T-cell (primary cell): ENCODE measurements at regions not wholly inside any gene's neighbourhood (a gene's known extent, or its start where the extent isn't known, plus 50 kb on each side); places are given as distances from the start of the nearest gene placed in this dataset.

Experiments used
- ATAC-seq, 4 experiments: fragments of 200-7000 bp in 3 of 4; fragments of 150-1000 bp in 1 of 4; cut with Tn5 transposase; replicated peaks in 1 of 4; 1 replicate in 3 of 4; 2 replicates in 1 of 4; pipeline ENCODE4 v1.10.0; 2021; ENCODE audit warnings: moderate library complexity in 3 of 4, mild to moderate bottlenecking in 2 of 4, moderate number of reproducible peaks in 1 of 4
- CTCF ChIA-PET, 2 donors: fragments of 300-600 bp; sonication (Branson Sonifier 250); formaldehyde crosslinking; loops; one replicate each; lab custom pipeline; 2022; ENCODE audit warnings: antibody characterized with exemption in 2 of 2; lab: Charles Lee
- POLR2A ChIA-PET, 2 donors: fragments of 300-600 bp; sonication (Branson Sonifier 250); formaldehyde crosslinking; loops; one replicate each; lab custom pipeline; 2022; ENCODE audit warnings: antibody characterized with exemption in 2 of 2; lab: Charles Lee
- DNase-seq, 35 experiments: peaks; one replicate each; pipeline versions ENCODE4 v3.0.0 to v3.0.0-alpha.2; 2013 to 2023
- H3K27ac ChIP-seq: one replicate; pipeline ENCODE4 v1.5.1; 2013; ENCODE audit warnings: low read length
- H3K27me3 ChIP-seq, 2 experiments: replicated peaks in 1 of 2; 1 replicate in 1 of 2; 2 replicates in 1 of 2; pipeline versions ENCODE4 v1.6.1 to v1.7.0; 2013; ENCODE audit warnings: low read length in 1 of 2, mixed read lengths in 1 of 2; ENCODE audit not compliant: control insufficient read depth in 2 of 2, insufficient read depth in 2 of 2; ENCODE audit errors: extremely low read depth in 1 of 2
- H3K36me3 ChIP-seq, 2 donors: 1 replicate in 1 of 2; 2 replicates in 1 of 2; pipeline versions ENCODE4 v1.6.1 to v1.7.0; 2013; ENCODE audit warnings: low read length in 1 of 2; ENCODE audit not compliant: control insufficient read depth in 2 of 2, insufficient read depth in 1 of 2; ENCODE audit errors: extremely low read depth in 1 of 2
- H3K4me1 ChIP-seq, 2 experiments: 1 replicate in 1 of 2; 2 replicates in 1 of 2; pipeline versions ENCODE4 v1.6.1 to v1.7.0; 2013; ENCODE audit warnings: low read length in 2 of 2, mixed read lengths in 1 of 2; ENCODE audit not compliant: insufficient read depth in 2 of 2, control insufficient read depth in 1 of 2; ENCODE audit errors: extremely low read depth in 1 of 2
- H3K4me3 ChIP-seq, 2 donors: 1 replicate in 1 of 2; 2 replicates in 1 of 2; pipeline versions ENCODE4 v1.5.1 to v1.7.0; 2013; ENCODE audit warnings: mild to moderate bottlenecking in 2 of 2, low read length in 1 of 2, moderate library complexity in 1 of 2; ENCODE audit not compliant: control insufficient read depth in 1 of 2; ENCODE audit errors: extremely low read depth in 1 of 2
- H3K9me3 ChIP-seq: 2 replicates; pipeline ENCODE4 v1.7.0; 2013
- H3K27ac Mint-ChIP-seq, 2 donors: one replicate each; pipeline ENCODE4 v1.8.0; 2020 to 2021; ENCODE audit warnings: mild to moderate bottlenecking in 2 of 2, mixed read lengths in 2 of 2
- H3K27me3 Mint-ChIP-seq, 2 donors: one replicate each; pipeline ENCODE4 v1.8.0; 2021 to 2022; ENCODE audit warnings: mixed read lengths in 2 of 2
- H3K36me3 Mint-ChIP-seq: one replicate; pipeline ENCODE4 v1.8.0; 2021; ENCODE audit warnings: mixed read lengths
- H3K4me1 Mint-ChIP-seq, 3 donors: one replicate each; pipeline ENCODE4 v1.8.0; 2020 to 2022; ENCODE audit warnings: mixed read lengths in 3 of 3, mild to moderate bottlenecking in 1 of 3
- H3K4me3 Mint-ChIP-seq, 3 donors: one replicate each; pipeline ENCODE4 v1.8.0; 2020 to 2022; ENCODE audit warnings: mild to moderate bottlenecking in 3 of 3, mixed read lengths in 3 of 3, moderate library complexity in 3 of 3
- H3K9me3 Mint-ChIP-seq, 3 donors: one replicate each; pipeline ENCODE4 v1.8.0; 2020 to 2022; ENCODE audit warnings: mixed read lengths in 3 of 3
- WGBS: methylation state at CpG from one replicate; pipeline ENCODE4 v1.1.5; 2013; ENCODE audit warnings: missing lambda C conversion rate; ENCODE audit not compliant: insufficient coverage; 5-methylcytosine and 5-hydroxymethylcytosine counted together

DNA sequence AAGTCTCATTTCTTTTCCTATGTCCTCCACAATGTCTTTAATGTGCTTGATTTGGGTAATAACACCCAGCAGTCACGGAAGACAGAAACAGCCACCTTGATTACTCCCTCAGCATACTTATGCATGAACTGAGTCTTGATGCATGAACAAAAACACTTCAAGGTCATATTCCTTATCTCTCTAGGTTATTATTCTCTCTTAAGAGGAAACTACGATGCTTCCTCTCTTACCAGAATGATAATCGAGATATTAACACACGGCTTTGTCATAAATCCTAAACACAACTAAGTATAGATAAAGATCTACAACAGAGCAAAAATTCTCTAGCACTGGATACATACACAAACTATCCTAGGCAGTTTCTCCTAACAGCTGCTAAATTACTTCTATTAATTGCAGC, 583.5 kb upstream of the ATP2B1 start:
- H3K27ac ChIP-seq: no peak overlapping the region
- H3K27me3 Mint-ChIP-seq: peaks cover 3 to 6% of the 10 kb centered on the region in 2 donors
- no peaks in the 10 kb centered on the region for H3K4me1 ChIP-seq
- WGBS: no CpG with 5 or more reads among the region's 4 CpGs
- peaks cover 2% of the 10 kb centered on the region for H3K9me3 ChIP-seq
- H3K4me3 Mint-ChIP-seq: no peak overlapping the region
- CTCF ChIA-PET: no interaction called here
- H3K27me3 ChIP-seq: no peaks in the 10 kb centered on the region
- H3K4me1 Mint-ChIP-seq: peaks cover 0 to 6% (median 6%) of the 10 kb centered on the region in 3 donors
- H3K4me3 ChIP-seq: no peak overlapping the region
- peaks cover 0 to 16% (median 12%) of the 10 kb centered on the region in 3 donors for H3K9me3 Mint-ChIP-seq
- no peaks in the 10 kb centered on the region for H3K36me3 ChIP-seq
- POLR2A ChIA-PET: no interaction called here
- no peaks in the 10 kb centered on the region for H3K36me3 Mint-ChIP-seq
- ATAC-seq: no peak
- no peak for DNase-seq
- no peak overlapping the region for H3K27ac Mint-ChIP-seq

DNA sequence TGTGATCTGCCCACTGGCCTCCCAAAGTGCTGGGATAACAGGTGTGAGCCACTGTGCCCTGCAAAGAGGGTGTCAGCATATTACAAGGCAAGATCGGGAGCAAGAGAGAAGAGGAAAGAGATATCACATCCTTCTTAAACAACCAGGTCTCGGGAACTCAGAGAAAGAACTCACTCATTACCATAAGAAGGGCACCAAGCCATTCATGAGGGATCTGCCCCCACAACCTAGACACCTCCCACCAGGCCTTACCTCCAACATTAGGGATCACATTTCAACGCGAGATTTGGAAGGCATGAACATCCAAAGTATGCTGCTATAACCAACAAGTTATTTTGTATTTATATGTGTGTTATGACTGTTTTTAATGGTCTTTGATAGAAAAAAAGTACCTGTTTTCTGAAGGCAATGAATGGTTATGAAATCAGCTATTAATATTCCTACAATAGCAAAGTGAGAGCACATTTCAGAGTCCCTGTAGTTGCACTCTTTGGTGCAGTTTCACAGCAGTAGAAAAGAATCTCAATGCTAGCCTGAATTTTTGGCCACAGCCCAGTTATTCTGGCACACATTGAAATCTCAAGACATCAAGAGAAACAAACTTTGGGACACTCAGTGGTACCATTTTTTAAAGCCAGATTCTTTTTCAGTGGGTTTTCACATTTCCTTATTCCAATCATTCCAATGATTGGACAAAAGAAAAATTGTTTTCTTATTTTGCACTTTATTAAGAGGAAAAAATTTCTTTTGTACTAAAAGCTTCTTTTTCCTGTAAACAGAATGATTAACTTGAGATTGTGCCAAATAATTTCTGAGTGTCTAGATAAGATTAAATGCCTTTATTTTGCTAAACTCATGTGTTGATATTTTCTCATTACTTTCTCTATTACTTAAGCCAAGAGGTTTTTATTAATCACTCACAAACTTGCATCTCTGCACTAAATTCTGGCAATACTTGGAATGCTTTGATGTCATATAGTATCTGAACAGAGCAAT, 582.6 kb upstream of the ATP2B1 start:
- Mint-ChIP-seq H3K36me3 (no peaks in the 10 kb centered on the region), H3K4me1 (peaks cover 0 to 6% (median 6%) of the 10 kb centered on the region in 3 donors), H3K27me3 (peaks cover 3 to 6% of the 10 kb centered on the region in 2 donors), H3K4me3 (no peak overlapping the region), H3K27ac (no peak overlapping the region), H3K9me3 (peaks cover 0 to 16% (median 12%) of the 10 kb centered on the region in 3 donors)
- Histone ChIP-seq H3K27ac (no peak overlapping the region), H3K36me3 (no peaks in the 10 kb centered on the region), H3K4me1 (no peaks in the 10 kb centered on the region), H3K27me3 (no peaks in the 10 kb centered on the region), H3K9me3 (peaks cover 2% of the 10 kb centered on the region), H3K4me3 (no peak overlapping the region)
- 100% methylated on average over 1 of the region's 4 CpGs for WGBS
- POLR2A ChIA-PET: no interaction called here
- ATAC-seq (no peak), DNase-seq (no peak)
- CTCF ChIA-PET: no interaction called here

DNA sequence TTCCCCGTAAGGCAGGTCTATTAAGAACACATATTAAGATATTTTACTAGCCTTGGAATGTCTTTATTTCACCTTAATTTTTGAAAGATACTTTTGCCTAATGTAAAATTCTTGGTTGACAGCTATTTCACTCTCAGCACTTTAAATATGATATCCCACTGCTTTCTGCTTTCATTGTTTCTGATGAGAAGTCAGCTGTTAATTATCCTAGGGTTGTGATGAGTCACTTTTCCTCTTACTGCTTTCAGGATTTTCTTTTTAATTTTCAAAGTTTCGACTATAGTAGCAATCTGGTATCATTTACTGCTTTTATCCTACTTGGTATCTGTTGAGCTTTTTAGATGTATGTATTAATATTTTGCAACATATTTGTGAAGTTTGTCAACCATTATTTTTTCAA, 578.9 kb upstream of the ATP2B1 start:
- ATAC-seq: no peak
- Mint-ChIP-seq H3K27me3 (peaks cover 0 to 3% of the 10 kb centered on the region in 2 donors), H3K4me1 (peaks cover 0 to 5% (median 4%) of the 10 kb centered on the region in 3 donors), H3K36me3 (no peaks in the 10 kb centered on the region), H3K9me3 (peaks cover 0 to 23% (median 12%) of the 10 kb centered on the region in 3 donors), H3K27ac (no peak overlapping the region), H3K4me3 (no peak overlapping the region)
- no CpG with 5 or more reads among the region's 2 CpGs for WGBS
- H3K27me3 ChIP-seq: no peaks in the 10 kb centered on the region
- H3K36me3 ChIP-seq: no peaks in the 10 kb centered on the region
- DNase-seq: no peak
- H3K27ac ChIP-seq: no peak overlapping the region
- ChIA-PET POLR2A (no interaction called here), CTCF (no interaction called here)
- peaks cover 2% of the 10 kb centered on the region for H3K9me3 ChIP-seq
- no peaks in the 10 kb centered on the region for H3K4me1 ChIP-seq
- no peak overlapping the region for H3K4me3 ChIP-seq

DNA sequence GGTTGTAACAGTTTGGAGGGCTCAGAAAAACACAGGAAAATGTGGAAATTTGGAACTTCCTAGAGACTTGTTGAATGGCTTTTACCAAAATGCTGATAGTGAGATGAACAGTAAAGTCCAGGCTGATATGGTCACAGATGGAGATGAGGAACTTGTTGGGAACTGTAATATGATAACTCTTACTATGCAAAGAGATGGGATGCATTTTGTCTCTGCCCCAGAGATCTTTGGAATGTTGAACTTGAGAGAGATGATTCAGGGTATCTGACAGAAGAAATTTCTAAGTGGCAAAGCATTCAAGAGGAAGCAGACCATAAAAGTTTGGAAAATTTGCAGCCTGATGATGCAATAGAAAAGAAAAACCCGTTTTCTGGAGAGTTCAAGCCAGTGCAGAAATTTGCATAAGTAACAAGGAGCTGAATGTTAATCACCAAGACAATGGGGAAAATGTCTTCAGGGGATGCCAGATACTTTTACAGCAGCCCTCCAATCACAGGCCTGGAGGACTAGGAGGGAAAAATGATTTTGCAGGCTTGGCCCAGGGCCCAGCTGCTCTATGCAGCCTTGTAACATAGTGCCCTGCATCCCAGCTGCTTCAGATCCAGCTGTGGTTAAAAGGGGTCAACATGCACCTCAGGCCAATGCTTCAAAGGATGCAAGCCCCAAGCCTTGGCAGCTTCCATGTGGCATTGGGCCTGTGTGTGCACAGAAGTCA, 572.7 kb upstream of the ATP2B1 start:
- Histone ChIP-seq H3K27me3 (no peaks in the 10 kb centered on the region), H3K9me3 (no peaks in the 10 kb centered on the region), H3K4me1 (no peaks in the 10 kb centered on the region), H3K36me3 (no peaks in the 10 kb centered on the region), H3K27ac (no peak overlapping the region), H3K4me3 (no peak overlapping the region)
- Mint-ChIP-seq H3K9me3 (peaks cover 5 to 27% (median 6%) of the 10 kb centered on the region in 3 donors), H3K36me3 (no peaks in the 10 kb centered on the region), H3K4me1 (peaks cover 0 to 4% (median 0%) of the 10 kb centered on the region in 3 donors), H3K4me3 (no peak overlapping the region), H3K27ac (no peak overlapping the region), H3K27me3 (no peaks in the 10 kb centered on the region)
- 43% methylated on average over 1 of the region's 1 CpG for WGBS
- no peak for ATAC-seq
- DNase-seq: no peak
- POLR2A ChIA-PET: no interaction called here
- CTCF ChIA-PET: no interaction called here

DNA sequence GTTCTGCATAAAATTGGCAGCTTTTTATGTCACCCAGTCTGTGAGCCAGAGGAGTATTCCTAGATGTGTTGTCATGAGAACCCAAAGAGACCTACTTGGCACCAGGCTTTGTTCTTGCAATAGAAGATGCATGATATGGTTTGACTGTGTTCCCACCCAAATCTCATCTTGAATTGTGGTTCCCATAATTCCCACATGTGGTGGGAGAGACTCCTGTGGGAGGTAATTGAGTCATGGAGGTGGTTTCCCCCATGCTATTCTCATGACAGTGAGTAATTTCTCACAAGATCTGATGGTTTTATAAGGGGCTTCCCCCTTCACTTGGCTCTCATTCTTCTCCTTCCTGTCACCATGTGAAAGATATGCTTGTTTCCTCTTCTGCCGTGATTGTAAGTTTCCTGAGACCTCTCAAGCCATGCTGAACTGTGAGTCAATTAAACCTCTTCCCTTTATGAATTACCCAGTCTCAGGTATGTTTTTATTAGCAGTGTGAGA, 572.0 kb upstream of the ATP2B1 start:
- ATAC-seq (no peak), DNase-seq (no peak)
- Mint-ChIP-seq H3K4me3 (no peak overlapping the region), H3K27ac (no peak overlapping the region), H3K36me3 (no peaks in the 10 kb centered on the region), H3K9me3 (peaks cover 5 to 27% (median 6%) of the 10 kb centered on the region in 3 donors), H3K4me1 (peaks cover 0 to 4% (median 0%) of the 10 kb centered on the region in 3 donors), H3K27me3 (no peaks in the 10 kb centered on the region)
- ChIA-PET POLR2A (interaction anchor here in 1 of 2 donors (0.8 kb wide), 1 partner anchor 17 kb away, joined by 3 read pairs; no protein-coding TSS in a partner anchor), CTCF (no interaction called here)
- Histone ChIP-seq H3K27me3 (no peaks in the 10 kb centered on the region), H3K36me3 (no peaks in the 10 kb centered on the region), H3K9me3 (no peaks in the 10 kb centered on the region), H3K27ac (no peak overlapping the region), H3K4me1 (no peaks in the 10 kb centered on the region), H3K4me3 (no peak overlapping the region)
- WGBS: no CpG with 5 or more reads among the region's 1 CpG

DNA sequence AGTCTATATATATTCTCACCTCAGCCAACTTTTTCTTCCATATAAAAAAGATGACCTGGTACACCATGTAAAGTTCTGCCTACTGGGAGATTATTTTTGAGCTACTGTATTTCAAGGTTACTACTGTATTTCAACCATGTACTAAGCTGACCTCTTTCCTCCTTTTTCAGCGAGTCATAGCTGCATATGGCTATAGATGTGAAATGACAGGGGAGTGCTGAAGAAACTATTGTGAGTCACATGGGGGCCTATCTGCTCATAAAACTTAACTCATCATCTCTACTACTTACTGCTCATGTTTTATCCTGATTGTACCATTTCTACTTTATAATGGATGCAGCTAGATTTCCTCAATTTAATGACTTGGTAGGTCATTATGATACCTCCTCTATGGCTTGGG, 571.4 kb upstream of the ATP2B1 start:
- Histone ChIP-seq H3K27me3 (no peaks in the 10 kb centered on the region), H3K9me3 (no peaks in the 10 kb centered on the region), H3K4me1 (no peaks in the 10 kb centered on the region), H3K4me3 (no peak overlapping the region), H3K36me3 (no peaks in the 10 kb centered on the region), H3K27ac (no peak overlapping the region)
- H3K9me3 Mint-ChIP-seq: peaks cover 5 to 27% (median 6%) of the 10 kb centered on the region in 3 donors
- H3K36me3 Mint-ChIP-seq: no peaks in the 10 kb centered on the region
- WGBS: no CpG with 5 or more reads among the region's 1 CpG
- no peak overlapping the region for H3K27ac Mint-ChIP-seq
- DNase-seq (no peak), ATAC-seq (no peak)
- POLR2A ChIA-PET: interaction anchor here in 1 of 2 donors (0.8 kb wide), 1 partner anchor 16 kb away, joined by 3 read pairs; no protein-coding TSS in a partner anchor
- H3K4me1 Mint-ChIP-seq: peaks cover 0 to 4% (median 0%) of the 10 kb centered on the region in 3 donors
- CTCF ChIA-PET: no interaction called here
- no peaks in the 10 kb centered on the region for H3K27me3 Mint-ChIP-seq
- H3K4me3 Mint-ChIP-seq: no peak overlapping the region
